HEK293 (cell line): ENCODE measurements at regions not wholly inside any gene's neighbourhood (a gene's known extent, or its start where the extent isn't known, plus 50 kb on each side); places are given as distances from the start of the nearest gene placed in this dataset.

ENCODE experiments used
- CTCF ChIP-seq: fragments of 450-650 bp; formaldehyde crosslinking; IDR thresholded peaks from 2 replicates; pipeline ENCODE4 v1.5.1; 2016; ENCODE audit warnings: missing biosample characterization, missing genetic modification characterization
- REPIN1 ChIP-seq: fragments of 450-650 bp; formaldehyde crosslinking; IDR thresholded peaks from 2 replicates; pipeline ENCODE4 v1.5.1; 2017; ENCODE audit warnings: missing biosample characterization, missing genetic modification characterization, low read depth
- SALL2 ChIP-seq: fragments of 450-650 bp; formaldehyde crosslinking; IDR thresholded peaks from 2 replicates; pipeline ENCODE4 v1.5.0; 2017; ENCODE audit warnings: missing biosample characterization, mild to moderate bottlenecking, missing genetic modification characterization, borderline replicate concordance
- ZBTB1 ChIP-seq: fragments of 450-650 bp; formaldehyde crosslinking; IDR thresholded peaks from 2 replicates; pipeline ENCODE4 v1.5.1; 2016; ENCODE audit warnings: missing biosample characterization, missing genetic modification characterization
- ZBTB8A ChIP-seq: fragments of 450-650 bp; formaldehyde crosslinking; IDR thresholded peaks from 2 replicates; pipeline ENCODE4 v1.5.1; 2016; ENCODE audit warnings: missing biosample characterization, missing genetic modification characterization
- ZFP37 ChIP-seq: fragments of 450-650 bp; formaldehyde crosslinking; IDR thresholded peaks from 2 replicates; pipeline ENCODE4 v1.5.1; 2016; ENCODE audit warnings: missing biosample characterization, missing genetic modification characterization
- ZNF580 ChIP-seq: fragments of 450-650 bp; formaldehyde crosslinking; IDR thresholded peaks from 2 replicates; pipeline ENCODE4 v1.5.1; 2016; ENCODE audit warnings: missing biosample characterization, missing genetic modification characterization
- ZNF626 ChIP-seq: fragments of 450-650 bp; sonication (Bioruptor Pico); formaldehyde crosslinking; IDR thresholded peaks from 2 replicates; pipeline ENCODE4 v1.5.1; 2018; ENCODE audit warnings: missing biosample characterization, missing genetic modification characterization, inconsistent platforms
- ZNF830 ChIP-seq: fragments of 450-650 bp; IDR thresholded peaks from 2 replicates; pipeline ENCODE4 v1.5.0; 2018; ENCODE audit warnings: missing biosample characterization, missing genetic modification characterization, low read depth, mild to moderate bottlenecking, moderate library complexity

GRCh38 chr6:150537491-150537890 is 62.2 kb upstream of the PLEKHG1 start:
- TF ChIP-seq REPIN1 (tag by site-specific recombination): no peak
- TF ChIP-seq CTCF: no peak
- TF ChIP-seq ZNF830 (tag by site-specific recombination): no peak
- no peak for TF ChIP-seq ZBTB1 (tag by site-specific recombination)
- TF ChIP-seq ZBTB8A (tag by site-specific recombination): no peak
- TF ChIP-seq SALL2 (tag by site-specific recombination): no peak
- no peak for TF ChIP-seq ZNF626 (tag by site-specific recombination)
- TF ChIP-seq ZNF580 (tag by site-specific recombination): no peak
- TF ChIP-seq ZFP37 (tag by site-specific recombination): no peak
